Progenitor cell of endocrine pancreas (in vitro differentiated cells): ENCODE measurements at regions not wholly inside any gene's neighbourhood (a gene's known extent, or its start where the extent isn't known, plus 50 kb on each side); places are given as distances from the start of the nearest gene placed in this dataset.

Source experiments
- DNase-seq: peaks from one replicate; pipeline ENCODE4 v3.0.0; 2021; ENCODE audit warnings: low spot score; ENCODE audit not compliant: unreplicated experiment
- H3K27ac Mint-ChIP-seq: 2 replicates; pipeline ENCODE4 v1.8.0; 2021; ENCODE audit warnings: mild to moderate bottlenecking, moderate library complexity, mixed read lengths
- H3K27me3 Mint-ChIP-seq: 2 replicates; pipeline ENCODE4 v1.8.0; 2021; ENCODE audit warnings: mixed read lengths
- H3K36me3 Mint-ChIP-seq: 2 replicates; pipeline ENCODE4 v1.8.0; 2022; ENCODE audit warnings: mixed read lengths; ENCODE audit not compliant: insufficient read depth
- H3K4me1 Mint-ChIP-seq: 2 replicates; pipeline ENCODE4 v1.8.0; 2021; ENCODE audit warnings: low read depth, mixed read lengths
- H3K4me3 Mint-ChIP-seq: 2 replicates; pipeline ENCODE4 v1.8.0; 2021; ENCODE audit warnings: low read depth, mild to moderate bottlenecking, moderate library complexity, mixed read lengths
- H3K9me3 Mint-ChIP-seq: 2 replicates; pipeline ENCODE4 v1.8.0; 2021; ENCODE audit warnings: low read depth, mixed read lengths
- CTCF ChIP-seq: fragments of 200-600 bp; sonication (generic); IDR thresholded peaks from one replicate; pipeline ENCODE4 v1.5.0; 2021; ENCODE audit warnings: antibody characterized with exemption, mild to moderate bottlenecking; ENCODE audit not compliant: unreplicated experiment

DNA sequence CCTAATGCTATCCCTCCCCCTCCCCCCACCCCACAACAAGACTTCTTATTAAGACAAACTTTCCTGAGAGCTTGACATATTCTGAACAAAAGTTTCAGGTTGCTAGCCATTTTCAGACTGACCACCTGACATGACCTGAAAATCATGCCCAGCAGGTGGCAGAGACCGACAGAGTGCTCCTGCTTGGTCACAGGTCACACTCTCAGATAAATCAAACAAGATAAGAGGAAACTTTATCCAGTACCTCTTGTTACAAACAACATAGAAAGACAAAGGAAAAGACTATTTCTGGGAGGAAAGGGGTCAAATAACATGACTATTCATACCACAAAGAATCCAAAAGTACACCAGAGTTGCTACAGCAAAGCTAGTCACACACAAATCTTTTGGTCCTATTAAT, 107.4 kb downstream of the TMEM200C start:
- TF ChIP-seq CTCF: peak; percentile 28
- DNase-seq: no peak
- H3K9me3 Mint-ChIP-seq: peaks cover 12% of the 10 kb centered on the region
- H3K27me3 Mint-ChIP-seq: no peaks in the 10 kb centered on the region
- no peak overlapping the region for H3K4me3 Mint-ChIP-seq
- peak overlapping the region; percentile 76 for H3K27ac Mint-ChIP-seq
- peaks cover 5% of the 10 kb centered on the region for H3K36me3 Mint-ChIP-seq
- H3K4me1 Mint-ChIP-seq: peaks cover 10% of the 10 kb centered on the region

GRCh38 chr18:5779922-5780321, 115.4 kb downstream of the TMEM200C start:
- Mint-ChIP-seq H3K27me3 (no peaks in the 10 kb centered on the region), H3K9me3 (peaks cover 10% of the 10 kb centered on the region), H3K27ac (no peak overlapping the region), H3K4me3 (no peak overlapping the region), H3K4me1 (no peaks in the 10 kb centered on the region), H3K36me3 (peaks cover 3% of the 10 kb centered on the region)
- no peak for TF ChIP-seq CTCF
- no peak for DNase-seq

DNA sequence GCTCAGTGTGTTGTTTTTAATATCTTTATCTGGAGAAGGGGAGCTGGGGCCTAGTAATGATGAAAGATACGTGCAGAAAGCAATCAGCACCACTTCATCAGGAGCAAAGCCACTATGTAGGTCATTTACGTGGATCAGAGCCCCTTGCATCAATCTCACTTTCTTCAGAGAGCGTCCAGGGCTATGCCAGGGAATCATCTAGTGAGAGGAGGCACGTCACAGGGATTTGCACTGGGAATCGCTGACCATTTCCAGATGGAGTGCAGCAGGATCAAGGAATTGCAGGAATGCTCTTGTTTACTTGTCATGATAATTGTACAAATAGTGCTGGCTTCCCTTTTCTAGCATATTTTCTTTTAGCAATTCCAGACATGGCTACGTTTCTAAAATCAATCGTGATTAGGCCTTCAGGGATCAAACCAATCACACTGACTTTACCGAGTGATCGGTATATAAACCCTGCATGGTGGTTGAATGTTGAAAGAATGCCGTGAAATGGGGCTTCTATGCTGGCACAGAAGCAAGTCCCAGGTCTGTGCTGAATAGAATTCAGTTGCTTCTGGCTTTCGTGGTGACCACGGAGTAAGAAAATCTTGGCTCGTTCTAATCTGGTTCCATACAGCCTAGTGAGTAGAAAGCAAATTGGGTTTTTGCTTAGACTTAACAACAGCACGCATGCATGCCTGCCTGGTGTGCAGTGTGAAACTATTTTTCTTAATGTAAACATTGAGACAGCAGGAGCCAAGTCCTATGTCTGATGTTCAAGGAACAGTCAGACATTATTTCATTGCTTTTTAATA, 122.8 kb downstream of the TMEM200C start:
- H3K27ac Mint-ChIP-seq: no peak overlapping the region
- H3K36me3 Mint-ChIP-seq: no peaks in the 10 kb centered on the region
- peaks cover 8% of the 10 kb centered on the region for H3K4me1 Mint-ChIP-seq
- no peak for DNase-seq
- H3K9me3 Mint-ChIP-seq: no peaks in the 10 kb centered on the region
- H3K27me3 Mint-ChIP-seq: peaks cover 20% of the 10 kb centered on the region
- TF ChIP-seq CTCF: no peak
- no peak overlapping the region for H3K4me3 Mint-ChIP-seq

DNA sequence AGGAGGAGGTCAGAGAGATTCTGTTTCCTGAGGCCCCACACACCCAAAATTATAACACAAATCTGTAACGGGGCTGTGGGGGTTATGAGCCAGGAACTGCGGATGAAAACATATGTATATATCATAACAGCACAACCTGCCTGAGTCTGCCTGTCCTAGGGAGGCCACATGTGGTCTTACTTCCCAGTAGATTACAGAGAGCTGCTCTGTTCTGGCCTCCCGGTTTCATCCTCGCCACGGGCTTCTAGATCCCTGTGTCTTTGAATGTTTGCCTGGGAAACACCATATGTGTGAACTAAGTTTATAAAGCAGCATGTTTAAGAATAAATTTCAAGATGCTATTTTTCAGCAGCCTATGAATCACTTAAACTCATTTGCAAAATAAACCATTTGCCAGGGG, 124.0 kb downstream of the TMEM200C start:
- Mint-ChIP-seq H3K27me3 (peaks cover 26% of the 10 kb centered on the region), H3K4me1 (peaks cover 8% of the 10 kb centered on the region), H3K9me3 (no peaks in the 10 kb centered on the region), H3K4me3 (no peak overlapping the region), H3K27ac (no peak overlapping the region), H3K36me3 (no peaks in the 10 kb centered on the region)
- DNase-seq: no peak
- no peak for TF ChIP-seq CTCF

DNA sequence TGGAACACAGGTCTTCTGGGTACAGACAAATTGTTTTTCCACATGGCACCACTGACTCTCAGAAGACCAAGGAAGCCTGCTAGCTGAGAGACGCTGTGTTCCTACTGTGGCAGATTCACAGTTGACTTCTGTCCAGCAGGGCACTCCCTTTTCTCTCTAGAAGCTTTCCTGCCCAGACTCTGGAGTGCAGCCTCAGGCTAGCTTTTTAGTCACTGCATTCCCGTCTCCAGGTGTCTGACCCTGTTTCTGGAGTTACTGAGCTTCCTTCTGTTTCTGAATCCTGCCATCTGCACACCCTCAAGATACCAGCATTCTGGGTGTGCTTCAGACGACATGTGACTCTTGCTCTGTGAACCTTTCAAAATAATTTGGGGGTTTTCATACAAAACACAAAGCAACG, 125.1 kb downstream of the TMEM200C start:
- Mint-ChIP-seq H3K4me3 (no peak overlapping the region), H3K27ac (no peak overlapping the region), H3K9me3 (no peaks in the 10 kb centered on the region), H3K36me3 (no peaks in the 10 kb centered on the region), H3K27me3 (peaks cover 26% of the 10 kb centered on the region), H3K4me1 (peaks cover 8% of the 10 kb centered on the region)
- DNase-seq: no peak
- no peak for TF ChIP-seq CTCF
